ENCODE measurements at regions not wholly inside any gene's neighbourhood (a gene's known extent, or its start where the extent isn't known, plus 50 kb on each side); places are given as distances from the start of the nearest gene placed in this dataset.

- TF ChIP-seq CTCF (IDR thresholded peaks at IDR 0.05) (no peak), POLR2A (IDR thresholded peaks at IDR 0.05) (no peak)
Observed at GRCh38 chr7:92949748-92950147, 113.4 kb upstream of the CDK6 start.
